IPS-NIHi11 (cell line): ENCODE measurements at regions not wholly inside any gene's neighbourhood (a gene's known extent, or its start where the extent isn't known, plus 50 kb on each side); places are given as distances from the start of the nearest gene placed in this dataset.
A peak's percentile ranks its signal among the peaks of the same experiment; 100 is the strongest.
"Not testable (repeated sequence)": the region's sequence is repeated elsewhere in the genome, so short reads cannot be mapped to it uniquely, and the experiment has no call there.

ENCODE experiments used
- DNase-seq: peaks from one replicate; pipeline ENCODE4 v3.0.0; 2012; ENCODE audit warnings: mixed read lengths, low spot score

DNA sequence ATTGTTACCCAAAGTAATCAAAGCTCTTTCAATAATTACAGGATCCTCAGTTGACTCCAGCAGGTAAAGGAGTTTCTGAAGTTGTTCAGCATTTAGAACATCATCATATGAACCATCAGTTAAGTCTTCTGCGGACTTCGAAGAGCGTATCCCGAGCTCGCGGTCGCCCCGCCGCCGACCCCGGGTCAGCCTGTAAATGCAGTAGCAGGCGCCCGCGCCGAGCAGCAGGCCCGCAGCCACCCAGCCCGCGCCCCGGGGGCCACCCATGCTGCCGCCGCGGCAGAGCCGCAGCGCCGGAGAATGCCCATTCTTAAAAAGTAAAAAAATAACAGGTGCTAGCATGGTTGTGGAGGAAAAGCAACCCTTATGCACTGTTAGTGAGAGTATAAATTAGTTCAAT, 444.5 kb downstream of the NSUN3 start:
- DNase-seq = not testable (repeated sequence)

DNA sequence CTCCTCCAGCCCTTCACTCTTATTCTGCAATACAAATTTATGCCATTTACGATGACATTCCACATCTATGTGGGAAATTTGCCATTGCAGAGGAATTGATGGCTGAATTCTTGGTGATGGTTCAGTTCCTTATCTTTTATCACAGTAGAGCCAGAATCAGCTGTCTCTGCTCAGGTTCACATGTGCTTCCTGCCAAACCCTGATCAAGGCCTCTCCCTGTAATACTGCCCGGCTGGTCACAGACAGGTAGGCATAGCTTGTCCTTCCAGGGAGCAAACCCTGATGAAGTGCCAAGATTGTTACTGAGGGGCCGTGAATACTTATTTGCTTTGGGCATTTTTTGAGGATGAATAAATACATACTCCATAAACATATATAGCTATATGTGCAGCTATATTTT, 450.0 kb downstream of the NSUN3 start:
- DNase-seq = no peak

DNA sequence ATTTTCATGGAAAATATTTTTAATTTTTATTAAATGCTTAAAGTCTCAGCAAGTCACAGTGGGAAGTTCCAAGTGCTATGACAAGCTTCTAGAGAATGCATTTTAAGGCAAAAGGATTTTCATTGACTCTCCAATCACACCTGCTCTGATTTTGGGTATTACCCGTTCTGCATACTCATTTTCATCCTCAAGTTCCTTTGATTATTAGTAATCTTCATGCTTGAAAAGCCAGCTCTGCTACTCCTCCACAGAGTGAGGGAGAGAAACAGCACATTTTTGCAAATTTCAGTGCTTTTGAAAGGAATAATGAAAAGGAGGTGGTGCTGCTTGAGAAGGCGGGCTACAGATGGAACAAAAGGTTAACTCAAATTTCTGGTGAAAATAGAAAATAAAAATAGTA, 450.7 kb downstream of the NSUN3 start:
- DNase-seq = no peak

DNA sequence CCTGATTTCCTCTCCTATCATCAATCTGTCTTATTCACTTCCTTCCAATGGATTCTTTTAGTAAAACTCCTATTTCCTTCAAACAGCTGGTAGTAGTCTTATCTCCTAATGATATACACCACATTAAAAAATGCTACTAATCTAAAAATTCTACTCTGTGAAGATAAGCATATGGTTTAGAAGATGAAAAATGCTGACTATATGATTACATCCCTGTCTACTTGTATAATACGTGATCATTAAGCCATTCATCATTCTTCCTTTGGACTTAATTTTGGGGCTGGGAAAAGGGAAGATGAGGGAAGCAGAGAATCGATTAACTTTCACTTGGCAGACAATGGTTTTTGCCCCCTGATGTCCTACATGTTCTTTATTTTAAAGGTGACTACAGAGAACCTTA, 453.1 kb downstream of the NSUN3 start:
- DNase-seq = no peak

DNA sequence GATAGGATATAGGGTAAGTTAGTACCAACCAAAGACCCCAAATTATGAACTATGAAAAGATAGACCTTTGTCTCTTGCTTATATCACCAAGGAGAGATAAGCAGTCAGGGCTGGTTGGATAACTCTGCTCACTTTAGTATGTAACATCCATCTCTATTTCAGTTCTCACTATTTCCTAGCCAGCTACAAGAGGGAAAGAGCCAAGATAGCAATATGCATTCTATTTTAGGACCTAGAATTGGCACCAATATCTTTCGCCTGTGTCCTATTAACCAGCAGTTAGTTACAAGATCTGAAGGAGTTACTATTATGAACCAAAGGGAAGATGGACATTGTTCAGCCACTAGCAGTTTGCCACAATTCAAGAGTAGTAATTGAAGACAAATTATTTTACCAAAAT, 457.5 kb downstream of the NSUN3 start:
- no peak for DNase-seq

DNA sequence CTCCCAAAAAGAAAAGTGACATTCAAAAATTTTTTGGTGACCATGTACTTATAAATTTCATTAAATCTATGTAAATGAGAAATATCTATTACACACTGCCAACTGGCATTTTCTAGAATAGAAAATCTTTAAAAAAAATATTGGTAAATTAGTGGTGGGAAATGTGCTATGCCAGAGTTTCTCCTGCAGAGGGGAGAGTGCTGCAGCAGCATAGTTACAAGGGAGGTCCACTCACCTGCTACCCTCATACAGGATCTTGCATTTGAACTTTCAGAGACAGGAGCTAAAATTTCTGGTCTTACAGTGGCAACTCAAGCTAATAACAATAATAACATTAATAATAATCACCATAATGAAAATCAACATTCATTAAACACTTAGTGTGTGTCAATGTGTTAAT, 459.6 kb downstream of the NSUN3 start:
- peak; percentile 19 for DNase-seq

DNA sequence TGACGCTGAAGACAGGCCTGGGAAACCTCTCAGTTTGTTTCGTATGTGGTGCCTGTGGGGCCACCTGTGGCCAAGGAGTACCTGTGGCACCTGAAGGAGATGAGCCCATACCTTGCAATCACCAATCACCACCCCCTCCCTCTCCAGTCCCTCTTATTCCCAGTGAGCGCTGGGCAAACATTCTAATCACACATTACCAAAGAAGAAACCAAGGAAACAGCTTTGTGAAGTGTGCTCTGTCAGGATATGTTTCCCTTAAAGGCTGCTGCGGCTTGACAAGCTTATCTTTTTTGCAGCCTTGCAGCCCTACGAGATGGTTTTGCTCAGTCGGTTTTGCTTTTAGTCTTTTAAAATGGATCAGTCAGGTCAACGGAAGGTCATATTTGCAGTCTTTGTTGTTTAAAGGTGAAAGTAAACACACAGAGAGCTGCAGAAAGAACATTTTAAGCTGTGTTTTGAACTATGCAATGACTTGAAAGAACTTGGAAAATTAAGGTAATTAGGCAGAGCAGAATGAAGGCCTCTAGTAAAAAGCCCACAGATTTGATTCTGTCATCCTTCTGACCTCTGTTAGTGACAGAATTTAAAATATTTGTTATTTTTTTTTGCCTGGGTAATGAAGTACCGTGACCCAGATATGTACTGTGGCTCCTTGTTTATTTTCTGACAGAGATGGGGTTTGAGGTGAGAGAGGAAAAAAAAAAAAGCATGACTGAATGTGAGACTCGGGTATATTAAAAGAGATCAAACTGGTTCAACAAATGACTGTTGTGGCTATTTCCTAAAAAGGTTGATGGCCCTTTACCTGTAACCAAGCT, 461.4 kb downstream of the NSUN3 start:
- no peak for DNase-seq

DNA sequence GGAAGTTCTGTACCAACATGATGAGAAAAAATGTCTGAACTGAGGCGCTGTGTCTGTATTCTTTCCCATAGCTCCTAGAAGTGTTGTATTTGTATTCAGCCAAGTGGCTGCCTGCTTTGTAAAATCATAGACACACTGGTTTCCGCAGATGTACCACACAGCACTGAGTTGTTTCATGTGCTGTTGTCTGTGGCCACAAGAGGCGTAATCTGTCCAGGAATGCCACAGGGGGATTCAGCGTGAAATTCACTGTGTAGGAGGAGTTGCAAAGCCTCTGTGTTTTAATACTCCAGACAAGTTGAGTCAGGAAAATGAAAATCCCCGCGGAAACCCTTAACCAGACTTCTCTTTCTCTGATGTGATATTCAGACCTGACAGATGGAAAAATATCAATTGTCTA, 462.2 kb downstream of the NSUN3 start:
- DNase-seq = no peak

DNA sequence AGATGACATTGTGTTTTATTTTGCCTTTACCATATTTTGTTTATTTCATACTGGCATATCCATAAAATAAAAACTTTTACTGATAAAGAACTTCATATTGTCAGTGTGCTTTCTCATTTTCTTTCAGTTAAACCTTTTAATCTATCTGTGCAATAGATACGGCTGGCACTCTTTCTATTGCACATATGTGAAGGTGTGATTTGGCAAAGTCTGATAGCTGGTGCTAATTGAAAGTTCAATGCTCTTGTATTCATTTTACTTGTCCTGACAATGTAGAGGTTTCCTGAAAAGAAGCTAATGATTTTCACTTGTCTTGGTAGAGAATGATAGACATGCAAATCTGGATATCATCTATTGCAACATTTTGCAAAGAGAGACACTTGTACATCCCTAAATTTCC, 467.0 kb downstream of the NSUN3 start:
- no peak for DNase-seq

DNA sequence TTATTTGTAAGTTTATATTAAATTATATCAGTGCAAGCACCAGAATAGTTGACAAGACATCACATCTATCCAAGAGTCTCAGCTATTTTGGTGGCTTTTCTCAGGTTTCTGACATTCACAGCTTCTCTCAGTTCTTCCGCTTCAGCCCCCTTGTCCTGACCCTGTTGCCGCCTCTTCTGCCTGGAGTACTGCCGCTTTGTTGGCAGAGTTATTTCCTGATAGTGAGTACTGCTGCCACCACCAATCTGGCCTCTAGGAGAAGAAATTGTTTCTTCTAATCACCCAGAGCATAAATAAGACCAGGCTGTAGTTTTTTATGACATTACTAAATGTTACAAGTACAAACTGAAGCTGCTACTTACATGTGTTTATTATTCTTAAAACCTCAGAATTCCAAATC, 470.1 kb downstream of the NSUN3 start:
- no peak for DNase-seq

DNA sequence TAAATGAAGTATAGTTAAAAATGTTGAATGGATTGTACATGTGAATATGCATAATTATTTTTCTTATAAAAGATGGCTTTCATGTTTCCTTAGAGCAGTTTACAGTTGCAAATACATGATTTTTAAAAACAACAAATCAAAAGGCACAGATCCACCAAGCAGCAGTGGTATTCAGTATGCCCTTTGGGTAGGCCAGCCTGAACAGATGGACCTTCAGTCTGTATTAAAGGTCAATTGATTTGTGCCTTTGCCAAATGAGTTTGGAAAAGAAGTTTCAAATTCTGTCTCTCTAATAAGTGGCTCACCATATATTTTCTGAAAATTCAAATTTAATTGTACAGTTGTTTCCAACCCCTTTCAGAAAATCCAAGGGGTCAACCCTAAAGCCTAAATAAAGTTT, 477.1 kb downstream of the NSUN3 start:
- DNase-seq = no peak

DNA sequence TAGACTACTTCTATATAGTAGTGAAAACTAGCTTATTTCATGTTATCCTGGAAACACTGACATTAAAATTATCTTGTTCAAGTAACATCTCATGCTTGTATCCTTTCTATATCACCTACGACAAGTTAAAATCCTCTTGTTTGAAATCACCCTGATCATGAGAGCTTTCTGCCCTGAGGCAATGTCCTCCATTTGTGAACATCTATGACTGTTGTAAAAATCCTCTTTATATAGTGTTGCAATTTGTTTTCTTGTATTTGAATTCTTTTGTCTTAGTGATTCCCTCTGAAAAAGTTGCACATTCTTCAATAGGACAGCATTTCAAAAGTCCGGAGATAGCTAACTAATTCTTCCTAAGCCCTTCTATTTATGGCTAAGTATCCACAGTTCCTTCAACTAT, 480.3 kb downstream of the NSUN3 start:
- no peak for DNase-seq

DNA sequence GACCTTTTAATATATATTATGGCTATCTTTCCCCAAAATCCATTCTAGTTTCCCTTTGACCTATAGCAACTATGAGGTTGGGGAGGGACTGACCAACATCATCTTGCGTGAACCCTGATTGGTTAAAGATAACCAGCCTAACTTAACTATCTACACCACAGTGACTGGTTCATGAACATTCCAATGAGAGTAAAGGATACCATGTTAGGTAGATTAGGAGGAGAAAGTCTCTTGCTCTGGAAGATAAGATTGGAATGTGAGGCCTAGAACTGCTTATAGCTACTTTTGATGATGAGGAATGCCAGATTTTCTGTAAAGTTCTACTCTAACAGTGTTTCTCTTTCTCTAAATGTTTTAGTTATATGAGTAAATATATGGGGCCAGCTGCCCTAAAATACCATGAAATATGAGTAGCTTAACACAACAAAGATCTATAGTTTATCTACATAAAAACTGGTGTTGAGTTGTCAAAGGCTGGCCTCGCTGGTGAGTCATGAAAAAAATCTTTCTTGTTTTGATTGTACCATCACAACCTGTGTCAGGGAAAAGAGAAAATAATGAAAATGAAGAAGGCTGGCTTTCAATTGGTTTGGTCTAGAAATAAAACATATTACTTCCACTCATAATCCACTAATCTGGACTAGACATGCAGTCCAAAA, 481.4 kb downstream of the NSUN3 start:
- DNase-seq = no peak

DNA sequence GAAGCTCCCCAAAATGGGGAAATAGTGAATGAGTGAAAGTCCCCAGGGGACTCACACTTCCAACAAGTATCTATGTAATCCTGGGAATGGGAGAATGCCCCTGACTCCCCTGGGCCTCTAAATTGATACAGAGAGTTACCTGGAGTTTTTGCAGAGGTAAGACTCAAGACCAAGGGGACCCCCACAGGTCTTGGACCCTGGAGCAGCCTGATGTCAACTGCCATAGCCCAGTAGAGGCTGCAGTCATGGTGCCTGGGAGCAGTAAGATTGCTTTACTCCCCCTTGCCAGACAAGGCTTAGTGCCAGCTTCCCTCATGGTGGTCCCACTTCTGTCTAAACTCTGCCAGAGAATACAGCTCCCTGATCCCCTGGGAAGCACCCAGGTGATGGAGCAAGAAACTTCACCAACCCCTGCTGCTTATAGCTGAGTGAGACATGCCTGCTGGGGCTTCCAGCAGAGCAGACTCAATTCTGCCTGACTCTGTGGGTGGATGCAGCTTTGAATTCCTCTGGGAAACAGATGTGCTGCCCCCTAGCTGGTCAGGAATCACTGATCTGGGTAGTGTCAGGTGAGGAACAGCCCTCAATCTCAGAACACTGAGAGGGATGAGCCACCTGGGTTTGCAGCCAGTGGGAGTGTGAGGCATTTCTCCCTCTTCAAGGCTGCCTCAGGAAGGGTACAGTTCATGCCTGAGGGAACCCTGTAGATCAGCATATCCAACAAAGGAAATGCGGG, 485.9 kb downstream of the NSUN3 start:
- no peak for DNase-seq

DNA sequence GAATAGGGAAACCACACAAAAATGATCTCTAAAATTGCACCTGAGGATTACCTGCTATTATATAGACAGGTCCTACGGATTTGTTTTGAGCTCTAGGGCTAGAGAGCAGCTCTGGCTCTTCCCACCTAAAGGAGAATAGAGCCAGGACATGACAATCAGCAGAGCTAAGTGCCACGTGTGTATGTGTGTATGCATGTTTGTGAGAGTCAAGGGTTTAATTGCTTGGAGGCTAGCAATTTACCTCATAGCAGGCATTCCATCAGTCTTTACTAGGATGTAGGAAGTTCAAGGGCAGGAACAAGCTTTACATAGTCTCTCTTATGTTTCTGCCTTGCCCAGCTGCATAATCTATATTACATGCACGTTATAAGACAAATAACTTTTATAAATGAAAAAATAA, 498.2 kb downstream of the NSUN3 start:
- DNase-seq = no peak

DNA sequence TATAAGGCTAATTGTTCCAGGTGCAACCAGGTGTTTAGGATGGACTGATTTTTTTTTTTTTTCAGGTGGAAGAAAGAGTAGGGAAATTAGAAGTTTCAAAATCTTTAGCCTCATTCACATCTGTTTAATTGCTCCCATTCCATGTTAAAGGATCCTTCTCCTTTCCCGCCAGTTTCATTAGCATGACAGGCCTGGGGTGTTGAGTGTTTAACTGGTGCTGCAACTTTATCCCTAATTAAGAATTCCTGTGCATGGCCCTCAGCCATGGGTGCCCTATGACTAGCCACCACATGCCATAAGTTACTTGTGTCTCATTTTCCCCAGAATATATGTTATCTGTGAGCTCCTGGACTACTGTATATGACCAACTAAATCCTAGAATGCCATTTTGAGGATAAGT, 501.4 kb downstream of the NSUN3 start:
- no peak for DNase-seq

DNA sequence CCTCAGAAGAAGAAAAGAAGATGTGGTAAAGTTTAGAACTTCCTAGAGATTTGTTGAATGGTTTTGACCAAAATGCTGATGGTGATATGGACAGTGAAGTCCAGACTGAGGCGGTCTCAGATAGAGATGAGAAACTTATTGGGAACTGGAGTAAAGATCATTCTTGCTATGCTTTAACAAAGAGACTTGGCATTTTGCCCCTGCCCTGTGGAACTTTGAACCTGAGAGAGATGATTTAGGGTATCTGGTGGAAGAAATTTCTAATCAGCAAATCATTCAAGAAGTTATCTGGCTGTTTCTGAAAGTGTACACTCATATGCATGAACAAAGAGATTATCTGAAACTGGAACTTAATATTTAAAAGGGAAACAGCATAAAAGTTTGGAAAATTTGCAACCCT, 505.2 kb downstream of the NSUN3 start:
- DNase-seq = no peak

DNA sequence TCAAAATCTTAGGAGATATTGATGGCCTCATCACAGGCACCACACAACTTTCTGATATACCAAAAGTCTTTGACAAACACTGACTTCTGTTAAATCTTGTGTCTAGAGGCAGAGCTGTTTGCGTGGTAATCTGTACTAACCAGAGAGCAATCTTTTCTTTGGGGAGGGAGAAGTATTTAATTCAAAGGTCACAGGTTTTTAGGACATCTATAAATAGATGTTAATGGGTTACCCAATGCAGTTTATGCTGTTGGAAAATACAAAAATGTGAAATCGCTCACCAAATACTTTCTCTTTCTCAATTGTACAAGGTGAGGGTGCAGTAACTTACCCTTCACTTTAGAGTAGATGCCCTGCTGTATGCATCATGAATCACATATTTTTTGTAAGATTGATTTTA, 510.5 kb downstream of the NSUN3 start:
- DNase-seq = no peak

DNA sequence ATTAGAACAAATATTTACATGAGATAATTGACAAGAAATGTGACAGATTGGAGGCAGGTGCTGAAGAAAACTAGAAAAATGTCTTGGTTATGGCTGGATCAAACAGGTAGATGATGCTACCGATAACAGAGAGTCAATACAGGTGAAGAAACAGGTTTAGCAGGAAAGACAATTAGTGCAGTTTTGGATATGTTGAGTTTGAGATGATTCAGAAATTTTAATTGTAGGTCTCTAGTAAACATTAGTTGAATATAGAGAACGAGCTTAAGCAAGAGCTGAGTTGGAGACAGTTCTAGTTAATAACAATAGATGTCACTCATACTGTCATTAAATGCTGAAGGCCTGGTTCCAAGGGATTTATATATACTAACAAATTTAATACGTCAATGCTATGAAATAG, 524.4 kb downstream of the NSUN3 start:
- no peak for DNase-seq

DNA sequence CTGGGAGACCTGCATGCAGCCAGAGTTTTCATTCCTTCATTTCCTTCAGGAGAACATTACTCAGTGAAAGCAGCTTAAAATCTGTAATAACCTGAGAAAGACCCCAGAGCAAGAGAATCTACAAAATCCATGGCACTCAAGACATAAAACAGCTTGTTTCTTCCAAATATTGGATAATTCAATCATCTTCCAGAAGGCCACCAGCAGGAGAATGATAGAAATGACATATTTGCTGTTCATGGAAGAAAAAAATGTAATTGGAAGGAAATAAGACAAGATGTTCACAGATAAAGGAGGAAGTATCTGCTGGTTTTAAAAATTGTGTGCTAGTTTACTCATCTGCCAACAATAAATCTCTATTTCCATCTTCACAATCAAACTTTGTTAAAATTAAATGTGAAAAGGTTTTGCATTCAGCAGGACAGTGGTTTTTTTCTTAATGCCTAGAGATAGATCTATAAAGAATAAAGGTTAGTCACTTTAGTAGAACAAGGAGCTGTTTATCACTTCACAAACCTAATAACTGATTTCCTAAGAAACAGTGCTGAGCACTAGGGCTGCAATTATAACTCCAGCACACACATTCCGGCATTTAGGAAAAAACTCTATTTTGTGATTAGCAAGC, 530.8 kb downstream of the NSUN3 start:
- no peak for DNase-seq

DNA sequence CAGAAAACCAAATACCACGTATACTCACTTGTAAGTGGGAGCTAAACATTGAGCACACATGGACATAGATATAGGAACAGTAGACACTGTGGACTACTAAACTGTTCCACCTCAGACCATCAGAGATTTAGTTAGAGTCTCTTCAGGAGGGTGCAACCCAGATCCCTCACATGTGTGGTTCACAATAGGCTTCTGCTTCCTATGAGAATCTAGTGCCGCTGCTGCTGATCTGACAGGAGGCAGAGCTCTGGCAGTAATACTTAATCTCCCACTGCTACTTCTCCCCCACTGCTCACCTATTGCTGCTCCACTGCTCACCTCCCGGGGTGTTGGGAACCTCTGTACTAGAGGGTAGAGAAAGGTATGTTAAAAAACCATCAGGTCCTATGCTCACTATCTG, 533.3 kb downstream of the NSUN3 start:
- no peak for DNase-seq

DNA sequence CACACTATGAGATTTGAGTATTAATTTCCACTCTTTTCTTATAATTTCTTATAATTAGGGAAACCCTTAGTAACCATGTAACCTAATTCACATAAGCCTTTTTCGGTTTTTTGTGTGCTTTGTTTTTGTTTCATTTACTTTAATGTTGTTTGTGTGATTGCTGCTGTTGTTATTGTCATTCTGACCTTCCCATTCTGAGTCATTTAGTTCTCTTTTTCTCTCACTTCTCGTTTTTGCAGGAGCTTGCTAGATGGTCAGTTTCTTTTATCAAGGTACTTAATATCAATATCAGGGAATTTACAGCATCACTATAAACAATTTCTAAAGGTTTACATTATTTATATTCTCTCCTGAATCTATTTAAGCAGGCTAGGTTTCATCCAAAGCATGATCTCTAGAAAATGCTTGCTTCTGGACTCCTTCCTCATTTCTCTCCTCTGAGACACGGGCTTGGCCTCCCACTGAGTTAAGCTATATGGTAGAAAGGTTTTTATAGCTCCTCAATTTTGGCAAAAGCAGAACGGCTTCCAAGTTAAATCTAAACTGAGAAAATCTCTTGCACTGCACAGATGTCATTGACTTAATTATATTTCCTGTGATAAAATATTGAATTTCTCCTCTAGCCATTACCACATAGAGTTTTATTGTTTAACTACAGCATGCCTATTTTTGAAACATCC, 534.2 kb downstream of the NSUN3 start:
- no peak for DNase-seq
